K562 (cell line): ENCODE measurements at regions not wholly inside any gene's neighbourhood (a gene's known extent, or its start where the extent isn't known, plus 50 kb on each side); places are given as distances from the start of the nearest gene placed in this dataset.

Experiments
- ATAC-seq: fragments of 200-7000 bp; cut with Tn5 transposase; 3 replicates; pipeline ENCODE4 v1.9.1; 2020; ENCODE audit warnings: moderate library complexity
- BruUV-seq: library from RNA; stranded (reverse); fragments of 400-500 nt; replicated peaks from 2 replicates; lab custom pipeline; 2021; lab: Mats Ljungman, UMichigan
- CTCF ChIA-PET: fragments of 300-600 bp; formaldehyde crosslinking; extraction: SDS; loops from one replicate; lab custom pipeline; 2021; ENCODE audit warnings: low intra/inter-chr PET ratio; lab: Yijun Ruan, JAX
- POLR2A ChIA-PET: fragments of 300-600, 350-650 bp; sonication (Branson Sonifier 250); formaldehyde crosslinking; extraction: SDS; loops from one replicate; lab custom pipeline; 2021; ENCODE audit warnings: antibody characterized with exemption, inconsistent platforms; lab: Yijun Ruan, JAX
- DNase-seq, 4 experiments: peaks; one replicate each; pipeline versions ENCODE4 v3.0.0 to v3.0.0-alpha.2; 2011 to 2018; ENCODE audit warnings: low spot score in 3 of 4, mixed read lengths in 3 of 4; ENCODE audit errors: extremely low read depth in 1 of 4
- FAIRE-seq: peaks from 2 replicates; lab custom pipeline; 2011; peaks lifted over from hg19 to GRCh38; lab: Jason Lieb, UNC
- H2AFZ ChIP-seq: 2 replicates; pipeline ENCODE4 v1.6.0; 2011; ENCODE audit warnings: low read depth, low read length, control low read depth, inconsistent platforms
- H3K27ac ChIP-seq: fragments of 200-600 bp; 3 replicates; pipeline ENCODE4 v1.8.0; 2011; ENCODE audit warnings: low read depth, mild to moderate bottlenecking, control low read depth, inconsistent platforms, low read length, moderate library complexity, mixed read lengths; ENCODE audit errors: extremely low read depth
- H3K27me3 ChIP-seq, 2 experiments: fragments of 300-600 bp in 1 of 2; 2 replicates in 1 of 2; 3 replicates in 1 of 2; pipeline versions ENCODE4 v1.6.0 to v1.8.0; 2011; ENCODE audit warnings: inconsistent platforms in 2 of 2, low read length in 2 of 2, mild to moderate bottlenecking in 1 of 2, mixed read lengths in 1 of 2, moderate library complexity in 1 of 2; ENCODE audit not compliant: control insufficient read depth in 2 of 2, insufficient read depth in 2 of 2
- H3K36me3 ChIP-seq: fragments of 300-600 bp; 3 replicates; pipeline ENCODE4 v1.8.0; 2011; ENCODE audit warnings: mild to moderate bottlenecking, low read length, inconsistent platforms; ENCODE audit not compliant: control insufficient read depth, insufficient read depth
- H3K4me1 ChIP-seq, 2 experiments: fragments of 200-600 bp in 1 of 2; replicated peaks in 1 of 2; 2 replicates in 1 of 2; 3 replicates in 1 of 2; pipeline versions ENCODE4 v1.5.1 to v1.8.0; 2011; ENCODE audit warnings: inconsistent platforms in 2 of 2, low read length in 2 of 2, mild to moderate bottlenecking in 1 of 2, mixed read lengths in 1 of 2, moderate library complexity in 1 of 2; ENCODE audit not compliant: control insufficient read depth in 2 of 2, insufficient read depth in 2 of 2
- H3K4me2 ChIP-seq: 2 replicates; pipeline ENCODE4 v1.6.1; 2011; ENCODE audit warnings: low read length, control low read depth, inconsistent platforms, mixed read lengths; ENCODE audit not compliant: insufficient read depth
- H3K4me3 ChIP-seq: fragments of 200-600 bp; sonication (generic), shearing (Covaris generic); 2 replicates; pipeline ENCODE4 v1.5.1; 2016; ENCODE audit warnings: control low read depth, inconsistent platforms
- H3K79me2 ChIP-seq: fragments of 200-600 bp; 3 replicates; pipeline ENCODE4 v1.8.0; 2011; ENCODE audit warnings: low read length, inconsistent platforms; ENCODE audit not compliant: control insufficient read depth, insufficient read depth
- H3K9ac ChIP-seq, 2 experiments: 2 replicates each; pipeline versions ENCODE4 v1.6.0 to v1.6.1; 2011; ENCODE audit warnings: low read depth in 2 of 2, low read length in 2 of 2, control low read depth in 1 of 2, inconsistent platforms in 1 of 2, mild to moderate bottlenecking in 1 of 2, mixed read lengths in 1 of 2; ENCODE audit not compliant: insufficient read depth in 1 of 2
- H3K9me1 ChIP-seq: one replicate; pipeline ENCODE4 v1.6.0; 2011; ENCODE audit warnings: inconsistent platforms, mild to moderate bottlenecking, low read length, moderate library complexity; ENCODE audit not compliant: control insufficient read depth, insufficient read depth
- H3K9me3 ChIP-seq: replicated peaks from 2 replicates; pipeline ENCODE4 v1.5.1; 2011; ENCODE audit warnings: low read depth, low read length, inconsistent platforms; ENCODE audit not compliant: control insufficient read depth, insufficient read depth
- H4K20me1 ChIP-seq: replicated peaks from 2 replicates; pipeline ENCODE4 v1.6.1; 2011; ENCODE audit warnings: low read length, inconsistent platforms, mixed read lengths; ENCODE audit not compliant: control insufficient read depth, insufficient read depth
- ARID2 ChIP-seq: fragments of 450-650 bp; IDR thresholded peaks from 2 replicates; pipeline ENCODE4 v1.6.1; 2017; ENCODE audit warnings: antibody characterized with exemption, mild to moderate bottlenecking
- ARID3B ChIP-seq: fragments of 250-450 bp; sonication (Bioruptor Pico); IDR thresholded peaks from 2 replicates; pipeline ENCODE4 v1.4.0; 2020; ENCODE audit warnings: borderline replicate concordance
- DACH1 ChIP-seq: fragments of 450-650 bp; IDR thresholded peaks from 2 replicates; pipeline ENCODE4 v1.6.1; 2018; ENCODE audit not compliant: partially characterized antibody
- ELK3 ChIP-seq: fragments of 450-650 bp; formaldehyde crosslinking; IDR thresholded peaks from 2 replicates; pipeline ENCODE4 v1.4.0; 2020; ENCODE audit warnings: mild to moderate bottlenecking
- ESRRB ChIP-seq: fragments of 250-450 bp; sonication (Bioruptor Pico); IDR thresholded peaks from 2 replicates; pipeline ENCODE4 v1.5.0; 2020; ENCODE audit warnings: mild to moderate bottlenecking, moderate library complexity, borderline replicate concordance
- FOS ChIP-seq: IDR thresholded peaks from 3 replicates; pipeline ENCODE4 v1.6.1; 2011; ENCODE audit not compliant: insufficient read length; ENCODE audit errors: extremely low read depth
- HIVEP1 ChIP-seq: fragments of 250-450 bp; sonication (Bioruptor Pico); IDR thresholded peaks from 2 replicates; pipeline ENCODE4 v1.4.0; 2020; ENCODE audit warnings: mild to moderate bottlenecking
- ID3 ChIP-seq, 2 experiments: fragments of 250-450 bp in 1 of 2; fragments of 450-650 bp in 1 of 2; sonication (Bioruptor Pico) in 1 of 2; IDR thresholded peaks; 2 replicates each; pipeline versions ENCODE4 v1.6.1 to v1.8.0; 2016 to 2021; ENCODE audit warnings: mild to moderate bottlenecking in 2 of 2, moderate library complexity in 2 of 2, missing compliant biosample characterization in 1 of 2, missing genetic modification characterization in 1 of 2
- PURB ChIP-seq: sonication (generic); formaldehyde crosslinking; IDR thresholded peaks from 2 replicates; pipeline ENCODE4 v1.9.0; 2021; ENCODE audit warnings: low read depth, mild to moderate bottlenecking, missing genetic modification reagents
- RHOXF2B ChIP-seq: fragments of 250-450 bp; sonication (Bioruptor Pico); conservative IDR thresholded peaks from 2 replicates; pipeline ENCODE4 v1.5.1; 2021
- SMARCB1 ChIP-seq: IDR thresholded peaks from 2 replicates; pipeline ENCODE4 v1.6.1; 2011; ENCODE audit warnings: improper control_type of control experiment, low read depth; ENCODE audit not compliant: insufficient read length
- SOX6 ChIP-seq: fragments of 450-650 bp; IDR thresholded peaks from 2 replicates; pipeline ENCODE4 v1.6.1; 2014; ENCODE audit warnings: mild to moderate bottlenecking
- TAF15 ChIP-seq: fragments of 200-400 bp; formaldehyde crosslinking; IDR thresholded peaks from 2 replicates; pipeline ENCODE4 v1.6.1; 2017; ENCODE audit warnings: mild to moderate bottlenecking, low read depth, low read length, moderate library complexity
- ZNF24 ChIP-seq: fragments of 450-650 bp; IDR thresholded peaks from 2 replicates; pipeline ENCODE4 v1.6.1; 2016
- ZNF696 ChIP-seq: fragments of 250-450 bp; sonication (Bioruptor Pico); conservative IDR thresholded peaks from 2 replicates; pipeline ENCODE4 v1.4.0; 2020; ENCODE audit warnings: mild to moderate bottlenecking, moderate library complexity
- WGBS: fragments of 100-300 bp; shearing (Covaris generic); methylation state at CpG from one replicate; pipeline ENCODE4 v1.1.6; 2016; ENCODE audit warnings: low coverage, mixed read lengths; ENCODE audit not compliant: insufficient coverage; ENCODE audit errors: missing lambda C conversion rate; 5-methylcytosine and 5-hydroxymethylcytosine counted together
- in situ Hi-C: fragments of 300-500 bp; cut with MboI; formaldehyde crosslinking; loops from 4 replicates; pipeline ENCODE4 v1.15.0; 2018; ENCODE audit warnings: inconsistent platforms, mixed read lengths
- intact Hi-C: fragments of 100-400 bp; cut with micrococcal nuclease; formaldehyde crosslinking; loops from 2 replicates; pipeline ENCODE4 v1.14.2; 2022
- TF ChIP-seq, protein P1 (sequence below): fragments of 250-450 bp; sonication (Bioruptor Pico); IDR thresholded peaks from 2 replicates; pipeline ENCODE4 v1.4.0; 2020; ENCODE audit warnings: mild to moderate bottlenecking, moderate library complexity, borderline replicate concordance
- TF ChIP-seq, protein P2 (sequence below): fragments of 450-650 bp; IDR thresholded peaks from 2 replicates; pipeline ENCODE4 v1.6.1; 2017; ENCODE audit warnings: antibody characterized with exemption

- Histone ChIP-seq H2AFZ (no peak overlapping the region), H3K4me1 (no peaks in the 10 kb centered on the region), H3K36me3 (no peaks in the 10 kb centered on the region), H3K4me3 (no peak overlapping the region), H3K9me1 (no peaks in the 10 kb centered on the region), H3K27ac (no peak overlapping the region), H3K9me3 (no peaks in the 10 kb centered on the region), H3K79me2 (no peaks in the 10 kb centered on the region), H3K27me3 (no peaks in the 10 kb centered on the region), H4K20me1 (no peaks in the 10 kb centered on the region), H3K9ac (no peak overlapping the region), H3K4me2 (no peak overlapping the region)
- 0% methylated on average over 3 of the region's 4 CpGs for WGBS
- in situ Hi-C loops (no loop called here), intact Hi-C loops (no loop called here)
- CTCF ChIA-PET = no interaction called here
- BruUV-seq = no TSS peak
- POLR2A ChIA-PET = no interaction called here
- DNase-seq (no peak), FAIRE-seq (no peak), ATAC-seq (no peak)
- TF ChIP-seq, protein P1, sequence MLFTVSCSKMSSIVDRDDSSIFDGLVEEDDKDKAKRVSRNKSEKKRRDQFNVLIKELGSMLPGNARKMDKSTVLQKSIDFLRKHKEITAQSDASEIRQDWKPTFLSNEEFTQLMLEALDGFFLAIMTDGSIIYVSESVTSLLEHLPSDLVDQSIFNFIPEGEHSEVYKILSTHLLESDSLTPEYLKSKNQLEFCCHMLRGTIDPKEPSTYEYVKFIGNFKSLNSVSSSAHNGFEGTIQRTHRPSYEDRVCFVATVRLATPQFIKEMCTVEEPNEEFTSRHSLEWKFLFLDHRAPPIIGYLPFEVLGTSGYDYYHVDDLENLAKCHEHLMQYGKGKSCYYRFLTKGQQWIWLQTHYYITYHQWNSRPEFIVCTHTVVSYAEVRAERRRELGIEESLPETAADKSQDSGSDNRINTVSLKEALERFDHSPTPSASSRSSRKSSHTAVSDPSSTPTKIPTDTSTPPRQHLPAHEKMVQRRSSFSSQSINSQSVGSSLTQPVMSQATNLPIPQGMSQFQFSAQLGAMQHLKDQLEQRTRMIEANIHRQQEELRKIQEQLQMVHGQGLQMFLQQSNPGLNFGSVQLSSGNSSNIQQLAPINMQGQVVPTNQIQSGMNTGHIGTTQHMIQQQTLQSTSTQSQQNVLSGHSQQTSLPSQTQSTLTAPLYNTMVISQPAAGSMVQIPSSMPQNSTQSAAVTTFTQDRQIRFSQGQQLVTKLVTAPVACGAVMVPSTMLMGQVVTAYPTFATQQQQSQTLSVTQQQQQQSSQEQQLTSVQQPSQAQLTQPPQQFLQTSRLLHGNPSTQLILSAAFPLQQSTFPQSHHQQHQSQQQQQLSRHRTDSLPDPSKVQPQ = no peak
- TF ChIP-seq TAF15 (no peak), ZNF24 (no peak), ESRRB (CRISPR knock-in tag) (no peak), SMARCB1 (no peak), HIVEP1 (no peak), ID3 (CRISPR knock-in tag; IDR thresholded peaks at IDR 0.05) (no peak), ID3 (tag; IDR thresholded peaks at IDR 0.05) (no peak), ARID2 (no peak), SOX6 (no peak), FOS (no peak), ELK3 (CRISPR knock-in tag) (no peak), ZNF696 (CRISPR knock-in tag) (no peak), PURB (CRISPR knock-in tag) (no peak), DACH1 (no peak), ARID3B (CRISPR knock-in tag) (no peak), RHOXF2B (no peak)
- TF ChIP-seq, protein P2, sequence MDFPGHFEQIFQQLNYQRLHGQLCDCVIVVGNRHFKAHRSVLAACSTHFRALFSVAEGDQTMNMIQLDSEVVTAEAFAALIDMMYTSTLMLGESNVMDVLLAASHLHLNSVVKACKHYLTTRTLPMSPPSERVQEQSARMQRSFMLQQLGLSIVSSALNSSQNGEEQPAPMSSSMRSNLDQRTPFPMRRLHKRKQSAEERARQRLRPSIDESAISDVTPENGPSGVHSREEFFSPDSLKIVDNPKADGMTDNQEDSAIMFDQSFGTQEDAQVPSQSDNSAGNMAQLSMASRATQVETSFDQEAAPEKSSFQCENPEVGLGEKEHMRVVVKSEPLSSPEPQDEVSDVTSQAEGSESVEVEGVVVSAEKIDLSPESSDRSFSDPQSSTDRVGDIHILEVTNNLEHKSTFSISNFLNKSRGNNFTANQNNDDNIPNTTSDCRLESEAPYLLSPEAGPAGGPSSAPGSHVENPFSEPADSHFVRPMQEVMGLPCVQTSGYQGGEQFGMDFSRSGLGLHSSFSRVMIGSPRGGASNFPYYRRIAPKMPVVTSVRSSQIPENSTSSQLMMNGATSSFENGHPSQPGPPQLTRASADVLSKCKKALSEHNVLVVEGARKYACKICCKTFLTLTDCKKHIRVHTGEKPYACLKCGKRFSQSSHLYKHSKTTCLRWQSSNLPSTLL = no peak
These were observed 442.4 kb upstream of the ISX start for GRCh38 chr22:34623580-34623979.
